Fibroblast of peridontal ligament (primary cell): ENCODE measurements at regions not wholly inside any gene's neighbourhood (a gene's known extent, or its start where the extent isn't known, plus 50 kb on each side); places are given as distances from the start of the nearest gene placed in this dataset.

Experiments used
- DNase-seq: peaks from one replicate; pipeline ENCODE4 v3.0.0-alpha.2; 2010; ENCODE audit errors: extremely low read depth

- DNase-seq: no peak
These were observed 68.6 kb upstream of the FAM9A start for GRCh38 chrX:8869812-8870211.

- peak; percentile 61 for DNase-seq
These were observed 67.7 kb upstream of the FAM9A start for GRCh38 chrX:8868906-8869305.

GRCh38 chrX:8868070-8868773 is 67.0 kb upstream of the FAM9A start:
- no peak for DNase-seq

GRCh38 chrX:8867406-8867805 is 66.2 kb upstream of the FAM9A start:
- no peak for DNase-seq

- DNase-seq: no peak
These were observed 63.0 kb upstream of the FAM9A start for GRCh38 chrX:8864161-8864560.

- no peak for DNase-seq
These were observed 60.7 kb upstream of the FAM9A start for GRCh38 chrX:8861908-8862307.

GRCh38 chrX:8851231-8851886 is 50.2 kb upstream of the FAM9A start:
- no peak for DNase-seq
